NCI-H226 (cell line): ENCODE measurements at regions not wholly inside any gene's neighbourhood (a gene's known extent, or its start where the extent isn't known, plus 50 kb on each side); places are given as distances from the start of the nearest gene placed in this dataset.
"Not testable (repeated sequence)": the region's sequence is repeated elsewhere in the genome, so short reads cannot be mapped to it uniquely, and the experiment has no call there.

Experiments
- DNase-seq: peaks from one replicate; pipeline ENCODE4 v3.0.0-alpha.2; 2015

- no peak for DNase-seq
These were observed 162.4 kb downstream of the DDX1 start for GRCh38 chr2:15753811-15754702.

GRCh38 chr2:15754703-15755099 is 163.0 kb downstream of the DDX1 start:
- DNase-seq = no peak

- DNase-seq = no peak
These were observed 163.9 kb downstream of the DDX1 start for GRCh38 chr2:15755528-15755927.

- DNase-seq = no peak
These were observed 164.4 kb downstream of the DDX1 start for GRCh38 chr2:15756011-15756550.

- no peak for DNase-seq
These were observed 165.5 kb downstream of the DDX1 start for GRCh38 chr2:15756882-15757819.

- no peak for DNase-seq
These were observed 166.3 kb downstream of the DDX1 start for GRCh38 chr2:15757820-15758586.

- DNase-seq = no peak
These were observed 167.2 kb downstream of the DDX1 start for GRCh38 chr2:15758848-15759247.

- DNase-seq = no peak
These were observed 167.7 kb downstream of the DDX1 start for GRCh38 chr2:15759385-15759784.

- DNase-seq = not testable (repeated sequence)
These were observed 168.1 kb downstream of the DDX1 start for GRCh38 chr2:15759791-15760190.

GRCh38 chr2:15760232-15760910 is 168.7 kb downstream of the DDX1 start:
- no peak for DNase-seq

- DNase-seq = no peak
These were observed 169.4 kb downstream of the DDX1 start for GRCh38 chr2:15761056-15761455.

- no peak for DNase-seq
These were observed 170.2 kb downstream of the DDX1 start for GRCh38 chr2:15761910-15762309.

- DNase-seq = no peak
These were observed 170.8 kb downstream of the DDX1 start for GRCh38 chr2:15762449-15762848.

- no peak for DNase-seq
These were observed 171.6 kb downstream of the DDX1 start for GRCh38 chr2:15763106-15763821.

GRCh38 chr2:15763822-15764682 is 172.4 kb downstream of the DDX1 start:
- DNase-seq = no peak

GRCh38 chr2:15764683-15765011 is 173.0 kb downstream of the DDX1 start:
- no peak for DNase-seq

GRCh38 chr2:15765211-15765610 is 173.5 kb downstream of the DDX1 start:
- no peak for DNase-seq

- DNase-seq = no peak
These were observed 174.1 kb downstream of the DDX1 start for GRCh38 chr2:15765686-15766302.

GRCh38 chr2:15766303-15766861 is 174.0 kb upstream of the MYCN start:
- DNase-seq = no peak
